ENCODE measurements at regions not wholly inside any gene's neighbourhood (a gene's known extent, or its start where the extent isn't known, plus 50 kb on each side); places are given as distances from the start of the nearest gene placed in this dataset.

DNA sequence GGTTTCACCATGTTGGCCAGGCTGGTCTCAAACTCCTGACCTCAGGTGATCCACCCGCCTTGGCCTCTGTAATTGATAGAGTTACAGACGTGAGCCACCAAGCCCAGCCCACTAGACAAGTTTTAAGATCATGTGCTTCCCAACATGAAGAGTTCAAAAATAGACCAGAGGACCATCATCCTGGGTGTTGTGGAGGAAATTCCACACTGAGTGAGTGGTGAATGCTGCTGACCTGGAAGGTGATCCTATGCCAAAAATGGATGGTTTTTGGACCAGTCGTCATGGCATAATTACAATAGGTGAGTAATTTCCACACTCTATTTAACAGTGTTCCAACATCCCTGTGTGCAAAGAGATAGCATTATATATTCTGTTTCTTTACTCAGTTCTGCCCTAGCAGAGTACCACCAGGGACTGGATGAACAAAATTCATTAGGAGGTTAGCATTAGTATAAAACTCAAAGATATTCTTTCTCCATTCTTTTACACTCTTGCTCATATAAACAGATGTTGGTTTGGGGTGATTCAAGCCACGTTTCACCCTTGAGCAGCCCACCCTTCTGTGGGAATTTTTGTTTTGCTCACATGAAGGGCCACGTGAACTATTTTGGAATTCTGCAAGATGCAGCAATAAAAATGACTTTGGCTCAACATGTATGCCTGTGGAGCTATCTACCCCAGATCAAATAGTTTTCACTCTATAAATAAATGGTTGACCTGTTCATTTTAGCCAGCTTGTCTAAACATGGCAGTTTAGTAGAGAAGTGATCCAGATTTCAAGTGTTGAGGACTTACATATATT, 206.2 kb upstream of the TCF21 start:
- Histone ChIP-seq H3K4me3 (ENCODE audit: low read depth, low read length) (no peak overlapping the region), H3K36me3 (ENCODE audit: control insufficient read depth, insufficient read depth, low read length) (no peaks in the 10 kb centered on the region), H3K4me1 (no peaks in the 10 kb centered on the region), H3K9me3 (no peaks in the 10 kb centered on the region), H3K27me3 (replicated peaks; ENCODE audit: control insufficient read depth, insufficient read depth, low read length) (no peaks in the 10 kb centered on the region)
- Mint-ChIP-seq H3K36me3 (ENCODE audit: insufficient read depth, unreplicated experiment) (no peaks in the 10 kb centered on the region), H3K9me3 (ENCODE audit: unreplicated experiment) (no peaks in the 10 kb centered on the region), H3K4me1 (ENCODE audit: low read depth, unreplicated experiment) (no peaks in the 10 kb centered on the region), H3K4me3 (ENCODE audit: unreplicated experiment) (no peak overlapping the region), H3K27ac (ENCODE audit: unreplicated experiment) (no peak overlapping the region), H3K27me3 (ENCODE audit: insufficient read depth, unreplicated experiment) (peaks cover 4% of the 10 kb centered on the region)
- no TSS peak for BruUV-seq (replicated peaks)
- intact Hi-C loops (cut with micrococcal nuclease; ENCODE audit: unreplicated experiment), result no loop called here
- no peak for DNase-seq
- ChIA-PET POLR2A (no interaction called here), CTCF (no interaction called here)
- TF ChIP-seq, protein P1, sequence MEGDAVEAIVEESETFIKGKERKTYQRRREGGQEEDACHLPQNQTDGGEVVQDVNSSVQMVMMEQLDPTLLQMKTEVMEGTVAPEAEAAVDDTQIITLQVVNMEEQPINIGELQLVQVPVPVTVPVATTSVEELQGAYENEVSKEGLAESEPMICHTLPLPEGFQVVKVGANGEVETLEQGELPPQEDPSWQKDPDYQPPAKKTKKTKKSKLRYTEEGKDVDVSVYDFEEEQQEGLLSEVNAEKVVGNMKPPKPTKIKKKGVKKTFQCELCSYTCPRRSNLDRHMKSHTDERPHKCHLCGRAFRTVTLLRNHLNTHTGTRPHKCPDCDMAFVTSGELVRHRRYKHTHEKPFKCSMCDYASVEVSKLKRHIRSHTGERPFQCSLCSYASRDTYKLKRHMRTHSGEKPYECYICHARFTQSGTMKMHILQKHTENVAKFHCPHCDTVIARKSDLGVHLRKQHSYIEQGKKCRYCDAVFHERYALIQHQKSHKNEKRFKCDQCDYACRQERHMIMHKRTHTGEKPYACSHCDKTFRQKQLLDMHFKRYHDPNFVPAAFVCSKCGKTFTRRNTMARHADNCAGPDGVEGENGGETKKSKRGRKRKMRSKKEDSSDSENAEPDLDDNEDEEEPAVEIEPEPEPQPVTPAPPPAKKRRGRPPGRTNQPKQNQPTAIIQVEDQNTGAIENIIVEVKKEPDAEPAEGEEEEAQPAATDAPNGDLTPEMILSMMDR (IDR thresholded peaks at IDR 0.05; ENCODE audit: insufficient read depth in 1 of 2, low read depth in 1 of 2, low read length in 1 of 2, severe bottlenecking in 1 of 2, unreplicated experiment in 1 of 2), result no peak

DNA sequence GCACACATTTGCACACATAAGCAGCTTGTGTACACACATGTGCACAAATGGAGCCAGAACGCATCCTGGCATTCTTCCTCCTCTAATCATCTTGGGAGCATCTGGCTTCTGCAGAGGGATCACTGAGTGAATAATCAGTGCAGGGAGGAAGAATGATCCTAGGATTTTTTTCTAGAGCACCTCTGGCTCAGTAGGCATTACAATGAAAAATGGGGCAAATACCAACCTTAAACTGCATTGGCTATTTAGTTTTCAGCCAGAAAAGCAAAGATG, 205.7 kb upstream of the TCF21 start:
- no peak overlapping the region for H3K27ac Mint-ChIP-seq (ENCODE audit: unreplicated experiment)

DNA sequence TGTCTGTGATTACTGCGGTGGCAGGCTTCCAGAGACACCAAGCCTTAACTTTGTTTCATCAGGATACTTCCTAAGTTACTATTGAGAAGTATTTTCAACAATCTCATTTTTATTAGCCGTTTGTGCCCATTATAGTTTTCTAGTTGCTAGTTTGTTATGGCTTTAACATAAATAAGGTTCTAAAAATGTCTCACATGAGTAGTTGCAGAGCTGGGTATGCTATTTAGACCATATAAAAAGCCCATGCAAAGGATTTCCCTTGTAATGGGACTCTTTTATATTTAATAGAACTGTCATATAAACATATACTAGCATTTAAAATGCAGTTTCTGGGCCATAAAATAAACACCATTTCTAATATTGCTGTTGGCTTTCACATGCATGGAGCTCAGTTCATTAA, 205.3 kb upstream of the TCF21 start:
- Histone ChIP-seq H3K36me3 (ENCODE audit: control insufficient read depth, insufficient read depth, low read length) (no peaks in the 10 kb centered on the region), H3K9me3 (no peaks in the 10 kb centered on the region), H3K27me3 (replicated peaks; ENCODE audit: control insufficient read depth, insufficient read depth, low read length) (no peaks in the 10 kb centered on the region), H3K4me3 (ENCODE audit: low read depth, low read length) (no peak overlapping the region), H3K4me1 (no peaks in the 10 kb centered on the region)
- H3K27ac Mint-ChIP-seq (ENCODE audit: unreplicated experiment), result no peak overlapping the region
- ChIA-PET CTCF (no interaction called here), POLR2A (no interaction called here)
- no peaks in the 10 kb centered on the region for H3K36me3 Mint-ChIP-seq (ENCODE audit: insufficient read depth, unreplicated experiment)
- no peaks in the 10 kb centered on the region for H3K4me1 Mint-ChIP-seq (ENCODE audit: low read depth, unreplicated experiment)
- intact Hi-C loops (cut with micrococcal nuclease; ENCODE audit: unreplicated experiment), result no loop called here
- TF ChIP-seq, protein P1 (IDR thresholded peaks at IDR 0.05; ENCODE audit: insufficient read depth in 1 of 2, low read depth in 1 of 2, low read length in 1 of 2, severe bottlenecking in 1 of 2, unreplicated experiment in 1 of 2), result no peak
- H3K4me3 Mint-ChIP-seq (ENCODE audit: unreplicated experiment), result no peak overlapping the region
- H3K27me3 Mint-ChIP-seq (ENCODE audit: insufficient read depth, unreplicated experiment), result peaks cover 4% of the 10 kb centered on the region
- H3K9me3 Mint-ChIP-seq (ENCODE audit: unreplicated experiment), result no peaks in the 10 kb centered on the region
- DNase-seq, result no peak
- no TSS peak for BruUV-seq (replicated peaks)

More for the DNA sequence above, 205.7 kb upstream of the TCF21 start:
- ChIA-PET POLR2A (no interaction called here), CTCF (no interaction called here)
- TF ChIP-seq, protein P1 (IDR thresholded peaks at IDR 0.05; ENCODE audit: insufficient read depth in 1 of 2, low read depth in 1 of 2, low read length in 1 of 2, severe bottlenecking in 1 of 2, unreplicated experiment in 1 of 2), result no peak
- Mint-ChIP-seq H3K4me1 (ENCODE audit: low read depth, unreplicated experiment) (no peaks in the 10 kb centered on the region), H3K36me3 (ENCODE audit: insufficient read depth, unreplicated experiment) (no peaks in the 10 kb centered on the region), H3K4me3 (ENCODE audit: unreplicated experiment) (no peak overlapping the region), H3K27me3 (ENCODE audit: insufficient read depth, unreplicated experiment) (peaks cover 4% of the 10 kb centered on the region), H3K9me3 (ENCODE audit: unreplicated experiment) (no peaks in the 10 kb centered on the region)
- intact Hi-C loops (cut with micrococcal nuclease; ENCODE audit: unreplicated experiment), result no loop called here
- H3K4me1 ChIP-seq, result no peaks in the 10 kb centered on the region
- no peak overlapping the region for H3K4me3 ChIP-seq (ENCODE audit: low read depth, low read length)
- no peaks in the 10 kb centered on the region for H3K9me3 ChIP-seq
- BruUV-seq (replicated peaks), result no TSS peak
- no peaks in the 10 kb centered on the region for H3K27me3 ChIP-seq (replicated peaks; ENCODE audit: control insufficient read depth, insufficient read depth, low read length)
- DNase-seq, result no peak
- no peaks in the 10 kb centered on the region for H3K36me3 ChIP-seq (ENCODE audit: control insufficient read depth, insufficient read depth, low read length)

All from Caco-2 (cell line).